PC-3 (cell line): ENCODE measurements at regions not wholly inside any gene's neighbourhood (a gene's known extent, or its start where the extent isn't known, plus 50 kb on each side); places are given as distances from the start of the nearest gene placed in this dataset.
A peak's percentile ranks its signal among the peaks of the same experiment; 100 is the strongest.
"Not testable (repeated sequence)": the region's sequence is repeated elsewhere in the genome, so short reads cannot be mapped to it uniquely, and the experiment has no call there.

ENCODE experiments used
- ATAC-seq: fragments of 200-7000 bp; cut with Tn5 transposase; 2 replicates; pipeline ENCODE4 v1.9.1; 2020; ENCODE audit warnings: mild to moderate bottlenecking, moderate library complexity
- BruUV-seq: library from RNA; stranded (reverse); fragments of 400-500 nt; replicated peaks from 2 replicates; lab custom pipeline; 2021; lab: Mats Ljungman, UMichigan
- CTCF ChIA-PET: fragments of 300-600 bp; sonication (Branson Sonifier 250); formaldehyde crosslinking; loops from one replicate; lab custom pipeline; 2022; ENCODE audit warnings: antibody characterized with exemption; lab: Charles Lee
- POLR2A ChIA-PET: fragments of 300-600 bp; sonication (Branson Sonifier 250); formaldehyde crosslinking; loops from one replicate; lab custom pipeline; 2022; ENCODE audit warnings: antibody characterized with exemption; ENCODE audit not compliant: unreplicated experiment; lab: Charles Lee
- DNase-seq: peaks from one replicate; pipeline ENCODE4 v3.0.0-alpha.2; 2015
- H2AFZ ChIP-seq: fragments of 300-600 bp; sonication (generic); 2 replicates; pipeline ENCODE4 v1.6.0; 2016; ENCODE audit warnings: antibody characterized with exemption, low read length
- H3F3A ChIP-seq: fragments of 300-600 bp; sonication (generic); one replicate; pipeline ENCODE4 v1.6.0; 2017; ENCODE audit warnings: antibody characterized with exemption, low read length, control low read depth, mild to moderate bottlenecking; ENCODE audit not compliant: unreplicated experiment
- H3K27ac ChIP-seq: fragments of 300-600 bp; sonication (generic); 2 replicates; pipeline ENCODE4 v1.5.1; 2016; ENCODE audit warnings: mild to moderate bottlenecking, low read length
- H3K27me3 ChIP-seq: fragments of 300-600 bp; sonication (generic); 2 replicates; pipeline ENCODE4 v1.6.1; 2016; ENCODE audit warnings: low read length, mixed read lengths
- H3K36me3 ChIP-seq: fragments of 300-600 bp; sonication (generic); 2 replicates; pipeline ENCODE4 v1.6.1; 2016; ENCODE audit warnings: low read depth, mixed run types, low read length, mixed read lengths
- H3K4me1 ChIP-seq: fragments of 300-600 bp; sonication (generic); 2 replicates; pipeline ENCODE4 v1.5.1; 2016; ENCODE audit warnings: low read length; ENCODE audit not compliant: insufficient read depth
- H3K4me2 ChIP-seq: fragments of 300-600 bp; sonication (generic); 2 replicates; pipeline ENCODE4 v1.6.0; 2016; ENCODE audit warnings: low read length
- H3K4me3 ChIP-seq: fragments of 300-600 bp; sonication (generic); 2 replicates; pipeline ENCODE4 v1.5.1; 2016; ENCODE audit warnings: mild to moderate bottlenecking, low read length, mixed read lengths
- H3K79me2 ChIP-seq: fragments of 300-600 bp; sonication (generic); 2 replicates; pipeline ENCODE4 v1.6.1; 2017; ENCODE audit warnings: low read length, mixed read lengths
- H3K9ac ChIP-seq: fragments of 300-600 bp; sonication (generic); 2 replicates; pipeline ENCODE4 v1.6.0; 2016; ENCODE audit warnings: mild to moderate bottlenecking, low read length
- H3K9me2 ChIP-seq: fragments of 300-600 bp; sonication (generic); replicated peaks from 2 replicates; pipeline ENCODE4 v1.6.1; 2016; ENCODE audit warnings: mixed run types, low read length, mixed read lengths
- H3K9me3 ChIP-seq: fragments of 300-600 bp; sonication (generic); 2 replicates; pipeline ENCODE4 v1.6.1; 2016; ENCODE audit warnings: low read length, mixed read lengths
- H4K20me1 ChIP-seq: fragments of 300-600 bp; sonication (generic); 2 replicates; pipeline ENCODE4 v1.6.1; 2016; ENCODE audit warnings: low read length, mixed read lengths
- CTCF ChIP-seq: fragments of 300-600 bp; sonication (generic); conservative IDR thresholded peaks from 2 replicates; pipeline ENCODE4 v1.5.1; 2017; ENCODE audit warnings: antibody characterized with exemption, low read depth, mild to moderate bottlenecking, low read length
- EZH2 ChIP-seq: fragments of 300-600 bp; sonication (generic); IDR thresholded peaks from one replicate; pipeline ENCODE4 v1.6.1; 2017; ENCODE audit warnings: antibody characterized with exemption, mild to moderate bottlenecking, low read length; ENCODE audit not compliant: unreplicated experiment
- EZH2phosphoT487 ChIP-seq: fragments of 300-600 bp; sonication (generic); IDR thresholded peaks from 2 replicates; pipeline ENCODE4 v1.6.1; 2018; ENCODE audit warnings: mild to moderate bottlenecking, antibody characterized with exemption, low read length, borderline replicate concordance
- intact Hi-C: fragments of 100-400 bp; cut with micrococcal nuclease; formaldehyde crosslinking; loops from 2 replicates; pipeline ENCODE4 v1.9.0; 2023

DNA sequence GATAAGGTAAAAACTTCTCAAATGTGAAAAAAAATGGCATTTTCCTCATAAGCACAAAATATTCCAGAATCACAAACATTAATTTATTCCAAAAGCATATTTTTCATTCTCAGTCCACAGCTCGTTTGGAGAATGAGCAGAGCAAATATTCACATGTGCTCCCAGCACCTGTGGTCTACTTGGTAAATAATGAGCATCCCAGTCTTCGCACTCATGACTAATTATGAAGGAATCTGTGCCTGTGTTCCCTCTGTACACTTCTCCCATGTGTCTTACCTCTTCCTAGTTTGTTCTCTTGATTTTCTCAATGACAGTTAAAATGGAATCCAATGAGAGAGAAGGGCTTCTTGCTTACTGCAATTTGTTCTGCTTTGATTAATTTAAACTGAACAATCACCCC, 671.0 kb upstream of the SOX11 start:
- Histone ChIP-seq H3K4me1 (no peaks in the 10 kb centered on the region), H3K4me3 (no peak overlapping the region), H3K9me3 (no peaks in the 10 kb centered on the region), H2AFZ (no peak overlapping the region), H3K27me3 (no peaks in the 10 kb centered on the region), H3K36me3 (no peaks in the 10 kb centered on the region), H3K4me2 (no peak overlapping the region), H3K9ac (no peak overlapping the region), H3F3A (peaks cover 4% of the 10 kb centered on the region), H3K79me2 (no peaks in the 10 kb centered on the region), H4K20me1 (no peaks in the 10 kb centered on the region), H3K27ac (no peak overlapping the region), H3K9me2 (no peaks in the 10 kb centered on the region)
- ChIA-PET CTCF (no interaction called here), POLR2A (no interaction called here)
- peak; percentile 58 for DNase-seq
- no peak for TF ChIP-seq EZH2phosphoT487
- no peak for TF ChIP-seq CTCF
- no peak for TF ChIP-seq EZH2
- no TSS peak for BruUV-seq
- peak; percentile 81 for ATAC-seq
- intact Hi-C loops: no loop called here

- Histone ChIP-seq H3K9me3 (no peaks in the 10 kb centered on the region), H3K27ac (no peak overlapping the region), H3K4me1 (no peaks in the 10 kb centered on the region), H3K4me2 (no peak overlapping the region), H3K36me3 (no peaks in the 10 kb centered on the region), H3K9ac (no peak overlapping the region), H2AFZ (no peak overlapping the region), H3K9me2 (no peaks in the 10 kb centered on the region), H3F3A (peaks cover 4% of the 10 kb centered on the region), H4K20me1 (no peaks in the 10 kb centered on the region), H3K27me3 (no peaks in the 10 kb centered on the region), H3K79me2 (no peaks in the 10 kb centered on the region), H3K4me3 (no peak overlapping the region)
- TF ChIP-seq EZH2: no peak
- TF ChIP-seq CTCF: no peak
- no peak for TF ChIP-seq EZH2phosphoT487
- DNase-seq (no peak), ATAC-seq (no peak)
- no TSS peak for BruUV-seq
- POLR2A ChIA-PET: no interaction called here
- CTCF ChIA-PET: no interaction called here
- intact Hi-C loops: no loop called here
Observed at GRCh38 chr2:5022061-5022460, 670.1 kb upstream of the SOX11 start.

- H2AFZ ChIP-seq, H3F3A ChIP-seq, POLR2A ChIA-PET, ATAC-seq, H3K79me2 ChIP-seq, H3K27ac ChIP-seq, H3K27me3 ChIP-seq, H3K9me3 ChIP-seq, H3K9me2 ChIP-seq, H3K9ac ChIP-seq, H3K4me3 ChIP-seq, CTCF ChIA-PET, DNase-seq, BruUV-seq, H3K4me2 ChIP-seq, H3K36me3 ChIP-seq, H4K20me1 ChIP-seq, H3K4me1 ChIP-seq, intact Hi-C loops: not testable (repeated sequence)
Observed at GRCh38 chr2:5022708-5023635, 669.2 kb upstream of the SOX11 start.
